SK-N-DZ (cell line): ENCODE measurements at regions not wholly inside any gene's neighbourhood (a gene's known extent, or its start where the extent isn't known, plus 50 kb on each side); places are given as distances from the start of the nearest gene placed in this dataset.
"Not testable (repeated sequence)": the region's sequence is repeated elsewhere in the genome, so short reads cannot be mapped to it uniquely, and the experiment has no call there.

Experiments used
- DNase-seq: peaks from one replicate; pipeline ENCODE4 v3.0.0-alpha.2; 2015; ENCODE audit warnings: low spot score

- DNase-seq, result no peak
These were observed 328.3 kb downstream of the SOCS6 start for GRCh38 chr18:70617020-70617763.

DNA sequence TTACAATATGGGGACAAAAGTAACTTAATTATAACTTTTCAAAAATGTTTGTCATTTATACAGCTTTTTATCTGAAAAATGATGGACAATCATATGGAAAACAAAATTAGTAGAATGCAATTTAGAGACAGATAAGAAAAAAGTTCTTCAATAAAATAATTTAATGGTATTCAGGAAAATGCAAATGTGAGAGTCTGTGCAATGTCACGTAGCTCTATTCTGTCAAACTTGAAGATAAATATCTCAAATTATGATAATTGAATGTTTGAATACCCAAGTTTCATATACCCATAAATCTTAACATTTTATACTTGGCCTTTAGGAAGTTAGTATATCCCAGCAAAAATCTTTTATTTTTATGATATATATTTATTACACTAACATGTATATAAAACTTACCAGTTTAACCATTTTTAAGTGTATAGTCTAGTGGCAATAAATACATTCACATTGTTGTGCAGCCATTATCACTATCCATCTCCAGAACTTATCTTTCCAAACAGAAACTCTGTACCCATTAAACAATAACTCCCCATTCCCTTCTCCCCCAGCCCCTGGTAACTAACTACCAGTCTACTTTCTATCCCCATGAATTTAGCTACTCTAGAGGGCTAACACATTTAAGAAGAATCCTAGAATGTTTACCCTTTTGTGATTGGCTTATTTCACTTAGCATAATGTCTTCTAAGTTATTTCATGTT lies 311.5 kb downstream of the SOCS6 start:
- peak; percentile 72 for DNase-seq

DNA sequence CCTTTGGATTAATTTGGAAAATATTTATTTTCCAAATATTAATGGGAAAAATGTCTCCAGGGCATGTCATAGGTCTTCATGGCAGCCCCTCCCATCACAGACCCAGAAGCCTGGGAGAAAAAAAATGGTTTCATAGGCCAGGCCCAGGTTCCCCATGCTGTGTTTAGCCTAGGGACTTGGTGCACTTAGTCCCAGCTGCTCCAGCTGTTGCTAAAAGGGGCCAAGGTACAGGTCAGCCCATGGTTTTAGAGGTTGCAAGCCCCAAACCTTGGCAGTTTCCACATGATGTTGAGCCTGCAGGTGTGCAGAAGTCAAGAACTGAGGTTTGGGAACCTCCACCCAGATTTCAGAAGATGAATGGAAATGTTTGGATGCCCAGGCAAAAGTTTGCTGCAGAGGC lies 309.6 kb downstream of the SOCS6 start:
- no peak for DNase-seq

DNA sequence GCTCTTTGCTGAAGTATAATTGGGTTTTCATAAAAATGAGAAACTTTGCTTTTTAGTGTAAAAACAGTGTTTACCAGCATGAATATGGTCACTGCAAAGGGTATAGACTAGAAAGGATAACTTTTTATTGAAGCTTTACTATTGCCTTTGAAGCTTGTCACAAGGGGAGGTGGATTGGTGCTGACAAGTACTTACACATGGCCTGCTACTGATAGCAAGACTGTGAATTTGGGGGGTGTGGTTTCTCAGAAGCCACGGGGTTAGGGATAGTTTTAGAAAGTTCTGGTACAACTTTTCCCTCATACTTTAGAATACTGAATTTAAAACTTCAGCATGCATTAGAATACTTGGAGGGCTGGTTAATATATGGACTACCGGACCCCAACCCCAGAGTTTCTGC lies 294.1 kb downstream of the SOCS6 start:
- no peak for DNase-seq

DNA sequence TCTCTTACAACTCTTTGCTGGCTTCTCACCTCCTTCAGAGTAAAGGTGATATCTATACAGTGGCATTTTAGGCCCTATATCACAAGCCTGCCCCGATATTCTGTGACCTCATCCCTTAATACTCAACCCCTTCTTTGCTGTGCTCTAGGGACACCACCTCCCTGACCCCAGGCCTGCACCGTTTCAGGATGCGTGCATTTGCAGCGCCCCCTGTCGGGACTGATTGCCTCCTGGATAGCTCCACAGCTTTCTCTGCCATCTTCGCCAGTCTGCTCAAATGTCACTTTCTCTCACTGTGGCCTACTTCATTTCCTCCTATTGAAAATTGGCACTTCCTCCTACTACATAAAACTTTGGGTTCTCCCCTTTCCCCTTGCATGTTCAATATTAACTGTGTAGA lies 289.6 kb downstream of the SOCS6 start:
- no peak for DNase-seq

GRCh38 chr18:70577023-70577420 lies 288.2 kb downstream of the SOCS6 start:
- DNase-seq, result no peak

DNA sequence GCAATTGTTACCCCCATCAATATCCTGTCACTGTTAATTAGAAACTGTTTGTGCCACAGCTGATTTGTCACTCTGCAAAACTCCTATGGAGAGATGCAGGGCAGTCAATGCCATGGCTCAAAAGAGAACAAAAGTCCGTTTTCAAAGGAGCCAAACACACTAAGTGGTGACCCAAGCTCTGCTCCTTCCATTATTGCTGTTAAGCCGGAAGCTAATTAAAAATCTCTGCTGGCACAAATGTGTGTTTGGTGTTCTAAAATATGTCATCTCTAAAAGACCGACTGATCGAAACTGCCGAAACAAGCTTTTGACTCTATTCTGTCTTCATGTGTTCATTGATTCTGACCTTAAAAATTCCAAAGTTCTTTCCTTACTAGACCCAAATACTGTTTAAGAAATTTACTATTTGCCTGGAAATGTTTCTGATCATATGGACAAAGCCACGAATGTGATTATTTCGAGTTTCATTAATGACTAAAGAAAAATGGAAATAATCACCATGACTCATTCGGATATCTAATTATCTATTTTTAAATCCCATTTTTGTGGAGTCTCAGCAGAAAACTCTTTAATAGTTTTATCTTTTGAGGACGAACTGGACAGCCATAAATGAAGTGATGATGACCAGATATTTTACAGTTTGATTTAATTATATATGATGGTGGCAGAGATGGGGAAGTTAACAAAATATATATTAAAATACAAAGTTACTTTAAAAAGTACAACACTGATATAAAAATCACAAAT lies 287.6 kb downstream of the SOCS6 start:
- no peak for DNase-seq

GRCh38 chr18:70574951-70575350 lies 286.1 kb downstream of the SOCS6 start:
- not testable (repeated sequence) for DNase-seq

DNA sequence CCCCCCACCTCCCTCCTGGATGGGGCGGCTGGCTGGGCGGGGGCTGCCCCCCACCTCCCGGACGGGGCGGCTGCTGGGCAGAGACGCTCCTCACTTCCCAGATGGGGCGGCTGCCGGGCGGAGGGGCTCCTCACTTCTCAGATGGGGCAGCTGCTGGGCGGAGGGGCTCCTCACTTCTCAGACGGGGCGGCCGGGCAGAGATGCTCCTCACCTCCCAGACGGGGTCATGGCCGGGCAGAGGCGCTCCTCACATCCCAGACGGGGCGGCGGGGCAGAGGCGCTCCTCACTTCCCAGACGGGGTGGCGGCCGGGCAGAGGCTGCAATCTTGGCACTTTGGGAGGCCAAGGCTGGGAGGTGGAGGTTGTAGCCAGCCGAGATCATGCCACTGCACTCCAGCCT lies 280.8 kb downstream of the SOCS6 start:
- not testable (repeated sequence) for DNase-seq

DNA sequence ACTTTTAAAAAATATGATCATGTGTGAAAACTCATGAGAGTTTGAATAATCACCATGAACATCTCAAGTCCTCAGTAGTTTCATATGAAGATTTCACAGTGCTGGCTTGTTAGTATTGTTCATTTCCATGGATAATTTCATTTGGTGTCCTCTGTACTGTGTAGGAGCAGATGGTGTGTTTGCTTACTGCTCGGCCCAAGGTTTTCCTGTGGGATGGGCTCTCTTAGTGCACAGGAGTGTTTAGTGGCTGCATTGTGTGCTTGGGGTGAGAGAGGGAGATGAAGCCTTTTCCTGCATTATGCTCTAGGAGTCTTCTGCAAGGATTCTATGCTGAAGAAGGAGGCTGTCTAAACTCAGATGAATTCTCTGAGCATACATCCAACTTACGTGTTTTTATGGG lies 270.6 kb downstream of the SOCS6 start:
- peak; percentile 58 for DNase-seq

DNA sequence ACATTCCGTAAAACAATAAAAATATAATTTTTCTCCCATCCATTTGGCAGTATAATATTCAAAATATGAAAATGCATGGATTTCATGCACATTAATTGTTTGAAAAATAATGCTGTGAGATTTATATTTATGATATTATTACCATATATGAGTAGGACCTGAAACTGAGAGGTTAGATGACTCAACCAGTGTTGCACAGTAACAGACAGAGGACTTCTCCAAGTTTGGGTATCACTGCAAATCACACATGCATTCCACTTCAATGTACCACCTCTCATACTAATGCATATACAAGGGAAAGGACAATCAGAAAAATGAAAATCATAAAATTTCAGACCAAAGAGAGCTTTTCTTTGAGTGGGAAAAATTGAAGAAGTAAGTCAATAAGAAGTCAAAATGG lies 269.5 kb downstream of the SOCS6 start:
- no peak for DNase-seq

GRCh38 chr18:70554854-70555445 lies 266.1 kb downstream of the SOCS6 start:
- DNase-seq, result no peak

- peak; percentile 7 for DNase-seq
These were observed 265.1 kb downstream of the SOCS6 start for GRCh38 chr18:70553936-70554260.

- DNase-seq, result no peak
These were observed 264.5 kb downstream of the SOCS6 start for GRCh38 chr18:70553245-70553935.

DNA sequence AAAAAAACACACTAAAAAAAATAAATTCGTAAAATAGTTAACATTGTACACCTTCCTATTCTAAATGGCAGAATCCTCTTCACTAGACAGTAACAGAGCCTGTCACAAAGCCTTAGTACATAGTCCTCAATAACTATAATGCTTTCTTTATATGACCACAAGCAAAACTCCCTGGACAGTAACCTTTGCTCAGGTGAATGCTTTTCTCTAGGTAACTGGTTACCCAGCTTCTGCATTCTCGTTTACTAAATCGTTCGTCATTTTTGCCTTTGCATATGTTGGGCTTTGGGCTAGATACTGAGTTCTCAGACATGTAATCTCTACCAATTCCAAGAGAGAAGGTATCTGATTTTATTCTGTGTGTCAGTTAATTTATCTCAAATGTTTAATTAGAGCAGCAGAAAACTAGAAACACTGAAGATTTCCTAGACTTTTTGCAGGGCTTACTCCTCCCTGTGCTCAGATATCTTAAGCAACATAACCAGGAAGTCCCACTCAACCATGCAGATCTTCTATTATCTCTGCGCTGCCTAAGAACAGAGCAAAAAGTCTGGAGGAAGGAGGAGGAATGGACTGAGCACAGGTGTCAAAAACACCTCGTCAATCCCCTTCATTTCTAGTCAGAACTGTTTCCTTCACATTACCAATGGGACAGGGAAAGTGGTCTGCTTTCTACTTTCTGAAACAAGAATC lies 247.7 kb downstream of the SOCS6 start:
- no peak for DNase-seq

DNA sequence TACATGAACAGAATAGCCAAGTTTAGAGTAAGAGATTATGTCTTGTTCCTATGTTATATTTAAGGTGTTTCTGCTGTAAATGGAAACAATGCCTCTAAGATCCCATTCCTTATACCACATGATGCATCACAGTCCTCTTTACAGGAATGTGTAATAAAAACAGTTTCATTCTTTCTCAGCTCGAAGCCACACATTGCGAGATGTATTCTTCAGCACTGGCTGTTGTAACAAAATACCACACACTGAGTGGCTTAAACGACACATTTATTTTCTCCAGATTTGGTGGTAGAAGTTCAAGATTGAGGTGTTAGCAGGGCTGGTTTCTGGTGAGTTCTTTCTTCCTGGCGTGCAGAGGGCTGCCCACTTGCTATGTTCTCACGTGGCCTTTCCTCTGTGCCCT lies 246.2 kb downstream of the SOCS6 start:
- no peak for DNase-seq

DNA sequence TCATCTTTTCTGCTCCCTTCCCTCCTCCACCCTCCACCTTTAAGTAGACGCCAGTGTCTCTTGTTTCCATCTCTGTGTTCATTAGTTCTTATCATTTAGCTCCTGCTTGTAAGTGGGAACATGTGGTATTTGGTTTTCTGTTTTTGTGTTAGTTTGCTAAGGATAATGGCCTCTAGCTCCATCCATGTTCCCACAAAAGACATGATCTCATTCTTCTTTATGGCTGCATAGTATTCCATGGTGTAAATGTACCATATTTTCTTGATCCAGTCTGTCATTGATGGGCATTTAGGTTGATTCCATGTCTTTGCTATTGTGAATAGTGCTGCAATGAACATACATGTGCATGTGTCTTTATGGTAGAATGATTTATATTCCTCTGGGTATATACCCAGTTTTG lies 236.5 kb downstream of the SOCS6 start:
- DNase-seq, result not testable (repeated sequence)

GRCh38 chr18:70523792-70524182 lies 234.9 kb downstream of the SOCS6 start:
- no peak for DNase-seq

DNA sequence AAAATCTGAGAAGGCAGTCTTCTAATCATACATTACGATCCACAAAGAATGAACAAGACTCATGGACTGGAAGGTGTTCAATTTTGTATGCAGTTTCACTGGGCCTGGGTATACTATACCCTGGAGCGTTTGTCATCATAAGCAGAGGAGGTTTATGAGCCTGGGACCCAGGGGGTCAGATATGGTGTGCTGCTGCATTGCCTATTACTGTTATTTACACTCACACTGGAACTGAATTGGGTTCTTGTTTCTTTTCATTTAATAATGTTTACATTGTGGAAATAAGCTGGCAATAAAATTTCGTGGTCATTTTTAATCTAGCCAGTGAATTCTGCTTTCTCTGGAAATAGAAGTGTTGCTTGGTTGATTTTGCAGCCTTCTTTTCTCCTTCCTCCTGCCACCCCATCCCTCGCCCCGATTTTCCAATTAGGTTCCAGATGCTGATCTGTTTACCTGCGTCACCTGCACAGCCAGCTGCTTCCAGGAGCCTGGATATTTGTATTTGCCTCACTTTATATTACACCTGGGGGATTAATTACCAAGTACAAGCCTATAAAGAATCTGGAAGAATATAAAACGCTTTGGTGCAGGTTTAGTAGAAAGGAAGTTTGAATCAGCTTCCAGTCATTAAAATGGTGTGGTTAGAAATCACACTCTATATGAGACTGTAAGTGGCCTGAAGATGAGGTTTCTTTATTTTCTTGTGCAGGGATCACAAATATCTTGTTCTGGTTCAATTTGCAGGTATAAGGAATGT lies 234.4 kb downstream of the SOCS6 start:
- no peak for DNase-seq

DNA sequence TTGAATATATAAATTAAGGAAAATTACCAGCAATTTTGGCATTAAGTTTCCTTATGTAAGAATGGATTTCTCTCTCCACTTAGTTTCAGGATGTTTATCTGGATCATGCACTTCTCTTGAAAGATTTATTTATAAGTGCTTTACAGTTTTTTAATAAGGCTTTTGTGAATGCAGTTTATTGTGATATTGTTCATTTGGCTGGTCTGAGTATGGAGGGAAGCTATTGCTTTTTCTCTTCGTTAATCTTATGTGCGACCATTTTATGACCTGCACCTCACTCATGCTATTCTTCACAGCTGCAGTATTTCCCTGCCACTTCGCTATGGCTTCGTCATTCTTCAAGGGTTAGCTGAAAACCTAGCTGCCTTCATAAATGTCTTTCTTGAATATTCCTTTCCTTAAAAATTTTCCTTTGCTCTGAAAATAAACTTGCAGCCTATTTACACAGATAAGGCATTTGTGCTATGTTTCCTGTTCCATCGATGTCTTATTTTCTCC lies 233.4 kb downstream of the SOCS6 start:
- no peak for DNase-seq
